ENCODE measurements at regions not wholly inside any gene's neighbourhood (a gene's known extent, or its start where the extent isn't known, plus 50 kb on each side); places are given as distances from the start of the nearest gene placed in this dataset.
"Not testable (repeated sequence)": the region's sequence is repeated elsewhere in the genome, so short reads cannot be mapped to it uniquely, and the experiment has no call there.

GRCh38 chr17:72175787-72176515 lies 55.1 kb downstream of the SOX9 start:
- no peak for DNase-seq (ENCODE audit: low read depth)

GRCh38 chr17:72176516-72176851 lies 55.7 kb downstream of the SOX9 start:
- no peak for DNase-seq (ENCODE audit: low read depth)

GRCh38 chr17:72176951-72177660 lies 56.3 kb downstream of the SOX9 start:
- no peak for DNase-seq (ENCODE audit: low read depth)

GRCh38 chr17:72177738-72178137 lies 56.9 kb downstream of the SOX9 start:
- no peak for DNase-seq (ENCODE audit: low read depth)

- no peak for DNase-seq (ENCODE audit: low read depth)
These were observed 61.6 kb downstream of the SOX9 start for GRCh38 chr17:72182371-72182873.

GRCh38 chr17:72183194-72183685 lies 62.4 kb downstream of the SOX9 start:
- no peak for DNase-seq (ENCODE audit: low read depth)

- no peak for DNase-seq (ENCODE audit: low read depth)
These were observed 64.0 kb downstream of the SOX9 start for GRCh38 chr17:72184805-72185204.

- DNase-seq (ENCODE audit: low read depth): no peak
These were observed 64.7 kb downstream of the SOX9 start for GRCh38 chr17:72185564-72185963.

- no peak for DNase-seq (ENCODE audit: low read depth)
These were observed 66.7 kb downstream of the SOX9 start for GRCh38 chr17:72187556-72187955.

- DNase-seq (ENCODE audit: low read depth): no peak
These were observed 68.0 kb downstream of the SOX9 start for GRCh38 chr17:72188801-72189200.

GRCh38 chr17:72189768-72190593 lies 69.2 kb downstream of the SOX9 start:
- no peak for DNase-seq (ENCODE audit: low read depth)

- no peak for DNase-seq (ENCODE audit: low read depth)
These were observed 70.5 kb downstream of the SOX9 start for GRCh38 chr17:72191356-72191755.

GRCh38 chr17:72191921-72192799 lies 71.3 kb downstream of the SOX9 start:
- DNase-seq (ENCODE audit: low read depth): no peak

- no peak for DNase-seq (ENCODE audit: low read depth)
These were observed 72.0 kb downstream of the SOX9 start for GRCh38 chr17:72192800-72193192.

- no peak for DNase-seq (ENCODE audit: low read depth)
These were observed 72.7 kb downstream of the SOX9 start for GRCh38 chr17:72193391-72194106.

GRCh38 chr17:72194107-72194440 lies 73.3 kb downstream of the SOX9 start:
- DNase-seq (ENCODE audit: low read depth): not testable (repeated sequence)

GRCh38 chr17:72199256-72199655 lies 78.4 kb downstream of the SOX9 start:
- no peak for DNase-seq (ENCODE audit: low read depth)

GRCh38 chr17:72204742-72205141 lies 83.9 kb downstream of the SOX9 start:
- no peak for DNase-seq (ENCODE audit: low read depth)

- no peak for DNase-seq (ENCODE audit: low read depth)
These were observed 84.5 kb downstream of the SOX9 start for GRCh38 chr17:72205357-72205756.

GRCh38 chr17:72205822-72206221 lies 85.0 kb downstream of the SOX9 start:
- no peak for DNase-seq (ENCODE audit: low read depth)

- DNase-seq (ENCODE audit: low read depth): no peak
These were observed 85.6 kb downstream of the SOX9 start for GRCh38 chr17:72206376-72206775.

Measured in stimulated activated CD8-positive, alpha-beta memory T cell treated with anti-CD3 and anti-CD28 coated beads, Interleukin-12 subunit alpha, Interleukin-12 subunit beta, amount 100 ng/mL, for 1 hour (primary cell).